ENCODE measurements at regions not wholly inside any gene's neighbourhood (a gene's known extent, or its start where the extent isn't known, plus 50 kb on each side); places are given as distances from the start of the nearest gene placed in this dataset.

DNA sequence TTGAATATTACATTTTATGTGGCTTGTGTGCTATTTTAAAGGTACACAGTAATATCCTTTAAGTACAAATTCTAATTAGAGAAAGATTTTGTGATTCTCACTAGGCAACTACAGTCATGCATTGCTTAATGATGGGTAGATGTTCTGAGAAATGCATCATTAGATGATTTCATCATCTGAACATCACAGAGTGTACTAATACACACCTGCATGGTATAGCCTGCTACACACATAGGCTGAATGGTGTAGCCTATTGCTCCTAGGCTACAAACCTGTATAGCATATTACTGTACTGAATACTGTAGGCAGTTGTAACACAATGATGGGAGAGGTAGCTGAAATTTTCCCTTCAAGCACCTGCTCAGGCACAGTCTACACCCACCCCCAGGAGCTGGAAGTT, 217.4 kb upstream of the EOMES start:
- DNase-seq (ENCODE audit: low read depth) = no peak

DNA sequence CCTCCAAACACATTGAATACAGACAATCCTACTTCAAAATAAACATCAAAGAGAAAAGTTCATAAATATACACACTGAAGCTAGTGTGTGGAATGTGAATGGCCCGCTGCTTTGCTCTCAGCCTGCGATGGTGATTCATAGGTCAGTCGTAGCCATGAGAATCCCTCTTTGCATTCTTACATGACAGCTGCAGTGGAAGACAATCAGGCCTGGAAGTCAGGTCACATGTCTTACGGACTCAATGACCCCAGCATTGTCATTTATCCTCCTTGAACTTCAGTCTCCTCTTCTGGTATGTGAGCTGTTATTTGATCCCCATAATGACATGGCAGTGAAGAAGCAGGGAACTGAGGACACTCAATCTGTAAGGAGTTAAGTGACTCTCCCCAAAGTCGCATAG, 217.8 kb upstream of the EOMES start:
- DNase-seq (ENCODE audit: low read depth) = no peak

DNA sequence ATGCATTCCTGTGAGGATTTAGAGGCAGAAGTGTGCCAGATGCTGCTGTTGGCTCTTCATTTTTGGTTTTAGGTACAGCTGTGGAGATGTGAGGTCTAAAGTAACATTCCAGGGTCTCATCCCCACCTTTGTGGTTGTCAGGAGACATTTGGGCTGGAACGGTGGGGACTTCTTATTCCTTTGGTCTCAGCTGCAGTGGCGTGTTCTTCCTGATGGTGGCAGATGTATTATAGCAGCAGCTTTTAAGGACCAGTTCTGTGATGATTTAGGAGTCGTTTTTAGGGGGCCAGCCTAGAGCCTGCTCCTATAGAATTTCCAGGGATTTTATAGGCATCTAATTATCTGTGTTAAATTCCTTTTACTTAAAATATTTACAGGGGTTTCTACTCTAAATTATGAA, 221.0 kb upstream of the EOMES start:
- DNase-seq (ENCODE audit: low read depth) = no peak

DNA sequence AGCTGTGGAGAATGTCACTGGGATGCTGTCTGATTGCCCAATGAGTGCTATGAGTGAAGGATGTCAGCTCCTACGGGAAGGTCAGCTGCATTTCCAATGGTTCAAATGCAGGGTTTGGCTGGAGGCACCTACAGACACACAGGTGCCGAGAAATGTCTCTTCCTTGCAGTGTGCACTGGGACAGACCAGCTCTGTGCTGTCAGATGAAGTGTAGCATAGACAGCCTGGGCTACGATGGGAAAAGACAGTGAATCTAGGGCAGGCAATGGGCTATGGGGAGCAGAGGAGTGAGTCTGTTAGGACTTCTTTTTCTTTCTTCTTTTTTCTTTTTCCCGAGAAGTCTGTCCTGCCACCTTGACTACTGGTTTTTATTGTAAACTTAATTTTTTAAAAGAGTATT, 223.1 kb upstream of the EOMES start:
- no peak for DNase-seq (ENCODE audit: low read depth)

DNA sequence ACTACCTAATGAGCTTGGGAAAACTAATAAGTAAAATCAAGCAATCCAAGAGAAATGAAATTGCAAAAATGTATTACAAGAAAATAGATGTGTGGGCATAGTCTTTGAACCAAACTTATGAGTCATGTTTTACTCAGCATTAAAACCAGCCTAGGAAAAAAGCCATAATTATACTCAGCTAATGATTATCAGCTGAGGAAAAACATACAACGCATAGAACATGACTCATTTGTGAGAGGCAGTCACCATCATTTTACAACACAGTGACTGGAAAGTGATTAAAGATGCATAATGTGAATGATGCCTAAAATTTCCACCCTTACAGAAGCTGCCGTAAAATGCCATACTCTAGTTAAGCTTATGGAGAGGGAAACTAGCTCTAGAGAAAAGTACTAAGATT, 238.0 kb upstream of the EOMES start:
- DNase-seq (ENCODE audit: low read depth) = no peak

DNA sequence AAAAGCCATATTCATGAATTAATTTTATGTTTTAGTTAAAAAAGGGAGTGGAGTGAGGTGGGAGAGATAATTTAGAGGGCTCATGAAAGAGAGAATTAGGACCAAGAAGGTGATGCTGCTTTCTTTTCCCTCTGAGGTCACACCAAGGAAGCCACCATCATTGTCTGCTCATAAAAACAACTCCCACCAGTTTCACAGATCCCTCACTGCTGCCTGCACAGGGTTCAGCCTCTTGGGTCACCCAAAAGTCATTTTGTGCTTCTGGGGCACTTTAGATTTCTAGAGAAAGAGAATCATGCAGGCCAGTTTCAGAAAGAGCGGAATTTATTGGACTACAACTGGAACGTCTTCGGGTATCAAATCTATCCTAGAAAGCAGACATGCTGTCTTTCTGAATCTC, 241.4 kb upstream of the EOMES start:
- DNase-seq (ENCODE audit: low read depth) = no peak

DNA sequence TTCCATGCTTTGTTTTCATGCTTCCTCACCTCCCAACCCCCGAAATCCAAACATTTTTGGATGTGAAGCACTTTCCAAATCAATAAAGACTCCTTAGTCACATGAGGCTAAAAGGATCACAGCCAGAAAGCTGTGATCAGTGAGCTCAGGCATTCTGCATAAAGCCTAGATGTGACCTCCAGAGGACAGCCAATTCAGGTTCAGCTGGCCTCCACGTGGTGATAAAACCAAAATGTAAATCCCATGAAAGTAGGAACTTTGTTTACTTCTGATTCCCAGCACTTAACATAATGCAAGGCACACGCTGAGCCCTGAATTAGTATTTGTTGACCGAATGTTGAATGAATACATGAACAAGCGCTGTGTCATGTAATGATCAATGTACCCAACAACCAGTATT, 249.5 kb upstream of the EOMES start:
- no peak for DNase-seq (ENCODE audit: low read depth)

DNA sequence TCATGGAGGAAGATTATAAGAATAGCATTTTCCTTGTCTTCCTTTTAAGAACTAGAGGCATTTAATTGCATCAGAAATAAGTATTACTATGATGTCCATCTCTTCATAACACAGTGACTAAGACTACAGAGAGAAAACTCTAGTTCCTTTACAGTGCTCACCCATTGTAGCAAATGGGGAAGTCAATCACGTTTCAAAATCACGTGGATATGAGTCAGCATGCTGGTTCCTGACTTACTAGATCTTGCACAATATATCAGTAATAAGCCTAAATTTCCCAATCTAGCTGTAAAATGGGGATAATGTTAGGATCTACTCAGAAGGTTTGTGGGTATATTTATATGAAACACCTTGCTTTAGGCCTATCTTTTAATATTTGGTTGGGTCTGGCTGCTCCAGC, 254.8 kb upstream of the EOMES start:
- DNase-seq (ENCODE audit: low read depth) = peak; percentile 14

DNA sequence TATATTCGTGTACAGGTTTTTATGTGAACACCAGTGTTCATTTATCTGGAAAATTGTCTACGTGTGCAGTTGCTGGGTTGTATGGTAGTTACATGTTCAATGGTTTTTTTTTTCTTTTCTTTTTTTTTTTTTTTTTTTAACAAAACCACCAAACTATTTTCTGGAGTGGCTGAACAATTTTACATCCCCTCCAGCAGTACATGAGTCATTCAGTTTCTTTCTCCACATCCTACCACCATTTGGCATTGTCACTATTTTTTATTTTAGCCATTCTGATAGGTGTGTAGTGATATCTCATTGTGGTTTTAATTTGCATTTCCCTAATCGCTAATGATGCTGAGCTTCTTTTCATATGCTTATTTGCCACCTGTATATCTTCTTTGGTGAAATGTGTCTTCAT, 256.3 kb upstream of the EOMES start:
- DNase-seq (ENCODE audit: low read depth) = no peak

DNA sequence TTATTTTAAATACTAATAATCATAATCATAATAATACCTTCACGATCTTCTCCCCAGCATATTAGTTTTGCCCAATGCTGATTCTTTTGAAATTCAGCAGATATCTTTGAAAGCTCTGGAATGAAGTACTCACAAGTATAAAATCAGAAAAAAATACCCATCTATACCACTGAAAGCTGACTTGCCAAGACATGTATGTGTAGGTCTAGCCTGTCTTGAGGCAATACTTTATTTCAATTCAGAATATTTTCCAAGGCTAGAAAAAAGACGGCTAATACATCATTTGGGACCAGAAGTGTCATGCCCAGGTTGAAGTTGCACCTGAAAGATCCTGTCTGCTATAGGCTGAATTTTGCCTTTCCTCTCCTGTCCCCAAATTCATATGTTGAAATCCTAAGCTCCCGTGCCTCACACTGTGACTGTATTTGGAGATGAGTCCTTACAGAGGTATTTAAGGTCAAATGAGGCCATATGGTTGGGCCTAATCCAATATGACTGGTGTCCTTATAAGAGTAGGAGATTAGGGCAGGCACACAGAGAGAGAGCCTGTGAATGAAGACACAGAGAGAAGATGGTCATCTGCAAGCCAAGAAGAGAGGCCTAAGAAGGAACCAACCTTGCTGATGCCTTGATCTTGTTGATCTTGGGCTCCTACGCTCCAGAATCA, 255.9 kb upstream of the CMC1 start:
- no peak for DNase-seq (ENCODE audit: low read depth)

DNA sequence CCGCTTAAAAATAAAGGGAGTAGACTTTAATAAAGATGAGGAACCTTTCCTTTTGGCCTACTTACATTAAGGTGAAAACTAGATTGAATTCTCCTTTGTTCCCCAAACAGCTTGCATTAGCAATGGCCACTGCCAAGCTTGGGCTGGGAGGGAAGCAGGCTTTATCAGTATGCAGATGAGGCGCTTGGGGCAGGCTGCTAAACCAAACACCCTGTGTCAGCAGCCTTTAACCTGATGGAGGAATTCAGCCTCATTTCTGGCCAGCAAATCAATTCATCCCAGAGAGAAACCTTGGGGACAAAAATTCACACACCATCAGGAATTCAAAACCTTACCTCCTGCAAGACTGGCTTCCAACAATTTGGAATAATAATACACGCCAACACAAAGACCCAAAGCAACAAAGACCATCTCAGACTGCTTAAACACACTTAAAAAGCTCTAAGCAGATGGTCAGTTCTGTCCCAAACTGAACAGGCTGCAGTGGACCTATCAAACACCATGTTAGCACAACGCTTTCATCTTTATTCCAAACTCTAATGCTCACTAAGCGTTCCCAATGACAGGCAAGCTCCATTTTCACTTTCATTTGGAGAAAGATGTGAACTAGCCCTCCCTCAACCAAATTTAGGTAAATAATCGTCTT, 255.1 kb upstream of the CMC1 start:
- DNase-seq (ENCODE audit: low read depth) = no peak

DNA sequence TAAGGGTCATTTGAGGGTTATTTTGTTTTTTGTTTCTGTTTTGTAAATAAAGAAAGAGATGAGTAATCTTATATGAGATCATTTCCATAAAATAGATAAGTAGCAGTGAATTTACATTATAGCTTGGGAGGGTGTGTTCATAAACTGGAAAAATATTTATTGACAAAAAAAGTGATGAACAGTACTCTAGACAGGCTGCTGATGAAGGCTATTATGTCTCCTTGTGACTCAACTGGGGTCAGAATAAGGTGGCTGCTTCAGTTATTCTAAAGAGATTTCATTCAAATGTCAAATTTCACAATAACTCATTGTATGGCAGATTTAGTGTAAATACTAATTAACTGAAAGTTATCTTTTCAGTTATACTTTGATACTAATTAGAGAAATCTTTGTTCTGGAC, 251.1 kb upstream of the CMC1 start:
- no peak for DNase-seq (ENCODE audit: low read depth)

DNA sequence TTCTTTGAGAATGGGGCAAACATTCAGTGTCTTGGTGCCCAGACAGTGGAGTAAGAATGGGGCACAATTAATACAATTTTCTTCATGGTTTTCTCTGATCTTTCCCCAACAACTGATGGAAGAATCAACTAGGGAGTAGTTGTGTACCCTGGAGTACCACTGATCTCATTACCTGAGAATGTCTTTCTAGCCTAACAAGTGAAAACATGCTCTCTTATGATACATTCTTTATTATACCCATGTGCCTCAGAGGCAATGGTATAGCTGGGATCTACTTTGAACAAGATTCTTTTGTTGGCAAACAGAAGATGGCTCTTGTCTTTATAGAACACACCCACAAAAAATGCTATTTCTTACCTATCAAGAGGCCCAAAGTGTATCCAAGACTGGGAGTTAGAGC, 250.6 kb upstream of the CMC1 start:
- DNase-seq (ENCODE audit: low read depth) = no peak

DNA sequence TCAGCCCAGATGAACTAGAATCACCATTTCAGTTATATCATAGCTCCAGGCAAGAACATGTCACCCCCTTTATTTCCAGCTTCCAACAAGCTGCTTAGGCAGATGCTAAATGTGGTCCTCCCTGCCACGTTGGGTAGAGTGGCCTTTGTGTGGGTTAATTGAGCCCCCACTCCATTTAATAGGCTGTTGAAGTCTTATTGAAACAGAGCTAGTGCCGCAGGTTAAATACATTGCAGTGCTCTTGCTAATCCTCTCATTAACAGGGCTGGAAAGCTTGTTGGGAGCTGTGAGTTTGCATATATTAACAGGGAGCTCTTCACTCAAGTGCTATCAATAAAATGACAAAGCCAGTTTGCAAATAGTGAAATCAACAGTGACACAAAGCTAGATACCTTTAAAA, 248.4 kb upstream of the CMC1 start:
- DNase-seq (ENCODE audit: low read depth) = no peak

DNA sequence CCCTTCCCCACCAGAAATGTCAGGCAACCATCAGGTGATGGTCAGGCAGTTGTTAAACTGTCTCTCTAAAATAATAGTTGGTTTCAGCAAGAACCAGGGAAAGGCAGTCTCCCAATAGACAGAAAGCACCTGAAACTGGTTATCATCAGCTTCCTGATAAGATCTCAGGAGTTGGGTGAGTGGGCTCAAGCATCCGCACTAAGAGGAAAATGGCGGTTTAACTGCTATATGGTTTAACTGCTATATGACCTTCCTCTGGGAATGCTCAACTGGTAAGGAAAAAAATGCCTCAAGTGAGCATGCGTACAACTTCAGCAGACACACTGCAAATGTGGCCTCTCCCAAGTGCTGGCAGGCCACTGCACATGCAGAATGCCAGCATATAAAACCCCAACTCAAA, 240.8 kb upstream of the CMC1 start:
- DNase-seq (ENCODE audit: low read depth) = no peak

DNA sequence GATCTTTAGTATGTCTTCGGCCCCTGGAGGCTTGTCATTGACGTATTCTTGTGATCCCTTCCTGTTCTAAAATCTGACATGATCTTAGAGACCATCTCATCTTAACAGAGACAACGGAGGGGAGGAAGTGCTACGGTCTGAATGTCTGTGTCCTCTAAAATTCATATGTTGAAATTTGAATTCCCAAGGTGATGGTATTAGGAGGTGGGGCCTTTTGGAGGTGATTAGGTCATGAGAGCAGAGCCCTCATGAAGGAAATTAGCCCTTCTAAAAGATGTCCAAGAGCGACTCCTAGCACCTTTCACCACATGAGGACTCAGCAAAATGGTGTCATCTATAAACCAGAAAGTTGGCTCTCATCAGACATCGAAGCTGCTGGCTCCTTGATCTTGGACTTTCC, 233.2 kb upstream of the CMC1 start:
- no peak for DNase-seq (ENCODE audit: low read depth)

DNA sequence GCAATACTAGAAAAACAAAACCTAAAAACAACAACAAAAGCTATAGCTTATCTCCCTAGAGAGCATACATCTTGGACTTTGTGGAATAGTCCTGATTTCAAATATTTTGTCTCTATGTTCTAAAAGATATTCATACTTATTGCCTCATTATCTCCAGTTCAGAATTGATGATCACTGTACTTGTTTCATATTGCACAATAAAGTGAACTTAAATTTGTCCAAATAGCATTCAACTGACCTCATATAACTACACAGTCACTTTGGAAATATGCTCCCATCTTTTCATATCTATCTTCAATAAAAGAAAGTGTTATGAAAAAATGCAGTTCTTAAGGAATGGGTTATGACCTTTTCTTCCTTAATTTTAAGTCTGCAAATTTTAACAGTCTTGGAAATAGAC, 228.6 kb upstream of the CMC1 start:
- DNase-seq (ENCODE audit: low read depth) = no peak

DNA sequence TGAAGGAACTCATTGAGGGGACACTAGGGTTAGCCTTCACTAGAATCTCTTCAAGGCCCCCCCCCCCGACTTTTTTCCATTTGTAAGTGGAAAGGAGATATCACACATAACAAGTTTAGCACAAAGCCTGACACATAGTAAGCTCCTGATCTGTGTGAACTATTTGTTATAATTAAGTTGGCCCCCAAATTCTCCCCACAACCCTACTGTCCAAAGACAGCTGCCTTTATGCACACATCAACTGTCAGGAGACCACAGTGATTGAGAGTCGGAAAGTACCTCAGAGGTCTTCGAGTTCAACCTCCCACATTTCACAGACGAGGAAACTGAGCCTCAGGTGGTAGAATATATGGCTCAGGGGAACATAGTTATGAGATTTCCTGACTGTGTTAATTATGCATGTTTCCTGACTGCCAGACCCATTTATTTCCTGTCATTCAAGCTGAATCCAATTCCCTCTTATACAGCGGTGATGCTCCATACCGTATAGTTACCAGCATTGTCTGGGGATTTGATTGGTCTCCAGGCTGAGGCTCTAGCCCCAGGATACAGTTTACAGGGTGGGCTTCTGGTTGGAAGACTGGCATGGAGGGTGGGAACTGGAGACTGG, 227.4 kb upstream of the CMC1 start:
- no peak for DNase-seq (ENCODE audit: low read depth)

DNA sequence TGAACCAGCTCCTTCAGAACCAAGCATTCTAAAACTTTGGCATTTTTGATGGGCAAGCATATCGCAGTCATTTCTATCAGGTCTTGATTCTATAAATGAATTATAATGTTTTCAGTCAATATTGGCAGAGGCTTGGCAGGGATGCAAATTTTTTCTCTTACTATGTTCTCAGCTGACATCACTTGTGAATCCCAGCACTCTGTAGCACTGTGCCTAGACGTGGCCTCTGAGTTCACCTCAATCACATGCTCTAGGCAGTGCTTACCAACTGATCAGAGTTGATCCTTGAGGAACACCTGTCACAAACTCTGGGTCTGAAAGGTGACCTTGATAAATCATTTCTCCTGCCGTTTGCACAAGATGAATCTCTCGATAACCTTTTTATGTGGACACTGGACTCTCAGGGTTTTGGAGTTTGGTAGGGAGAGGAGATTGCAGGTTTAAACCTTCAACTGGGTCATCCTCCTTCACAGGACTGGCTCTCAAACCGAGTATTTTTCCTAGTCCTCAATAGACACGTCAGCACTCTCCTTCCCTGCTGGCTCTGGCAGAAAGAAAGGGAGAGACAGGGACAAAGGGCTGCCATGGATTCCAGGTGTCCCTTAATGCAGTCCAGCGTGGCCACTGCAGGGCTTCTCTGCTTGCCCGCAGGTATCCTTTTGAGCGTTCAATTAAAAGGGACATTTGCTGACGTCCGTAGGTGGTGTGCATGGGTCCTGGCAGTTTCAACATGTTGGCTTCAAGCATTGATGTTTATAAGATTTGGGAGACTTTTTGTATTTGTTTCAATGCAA, 222.3 kb upstream of the CMC1 start:
- DNase-seq (ENCODE audit: low read depth) = no peak

DNA sequence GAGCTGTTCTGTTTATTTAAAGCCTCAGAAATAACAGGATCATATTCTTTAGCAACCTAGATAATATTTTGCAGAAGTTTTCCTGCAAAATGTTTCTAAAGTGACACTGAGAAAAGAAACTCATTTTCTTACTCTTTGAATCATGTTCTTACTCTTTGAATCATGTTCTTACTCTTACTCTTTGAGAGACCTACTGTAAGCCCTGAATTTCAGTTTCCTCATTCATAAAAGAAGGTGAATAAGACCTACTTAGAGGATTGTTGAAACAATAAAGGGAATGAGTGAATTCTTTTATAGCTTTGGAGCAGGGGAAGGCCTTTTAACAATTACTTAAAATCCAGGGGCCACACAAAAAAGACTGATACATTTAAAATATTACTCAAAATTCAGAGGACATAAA, 221.7 kb upstream of the CMC1 start:
- DNase-seq (ENCODE audit: low read depth) = no peak

DNA sequence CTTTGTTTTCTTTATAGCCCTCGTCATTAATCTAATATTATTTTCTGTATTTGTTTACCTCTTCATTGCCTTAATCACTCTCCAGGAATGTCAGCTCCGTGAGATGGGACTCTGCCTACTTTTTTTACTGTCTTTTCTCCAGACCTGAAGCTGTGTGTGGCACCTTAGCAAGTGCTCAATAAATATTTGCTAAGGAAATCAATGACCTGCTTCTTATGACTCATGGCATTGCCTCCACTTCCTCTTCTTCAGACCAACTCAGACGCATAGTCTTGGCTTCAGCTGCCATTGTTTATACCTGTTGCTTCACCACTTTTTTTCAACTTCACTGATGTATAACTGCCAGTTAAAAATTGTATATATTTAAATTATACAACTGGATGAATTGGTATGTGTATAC, 218.5 kb upstream of the CMC1 start:
- DNase-seq (ENCODE audit: low read depth) = no peak

DNA sequence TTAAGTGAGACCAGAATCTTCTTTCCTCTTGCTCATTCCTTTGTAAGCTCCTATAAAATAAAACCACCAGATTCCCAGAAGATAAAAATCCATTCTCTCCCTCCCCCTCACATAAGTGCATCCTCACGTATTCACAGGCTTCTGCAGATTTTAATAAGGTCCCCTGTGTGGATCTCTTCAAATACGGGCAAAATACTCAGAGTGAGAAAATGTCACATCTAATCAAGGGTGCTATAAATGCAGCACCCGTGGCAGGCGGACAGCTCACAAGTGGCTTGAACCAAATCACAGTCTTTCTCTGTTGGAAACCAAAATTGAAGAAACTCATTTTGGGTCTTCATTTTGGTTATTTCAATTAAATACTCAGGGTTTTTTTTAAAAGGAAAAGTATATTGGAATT, 212.9 kb upstream of the CMC1 start:
- no peak for DNase-seq (ENCODE audit: low read depth)

Data from fibroblast of the conjunctiva (primary cell).